Keratinocyte (primary cell): ENCODE measurements at regions not wholly inside any gene's neighbourhood (a gene's known extent, or its start where the extent isn't known, plus 50 kb on each side); places are given as distances from the start of the nearest gene placed in this dataset.

Experiments
- DNase-seq: peaks from one replicate; pipeline ENCODE4 v3.0.0-alpha.2; 2011; ENCODE audit warnings: low read depth, missing footprints, low spot score
- FAIRE-seq: peaks from 2 replicates; lab custom pipeline; 2011; peaks lifted over from hg19 to GRCh38; lab: Jason Lieb, UNC
- H2AFZ ChIP-seq: 2 replicates; pipeline ENCODE4 v1.6.0; 2012; ENCODE audit warnings: low read length, control low read depth, inconsistent platforms; ENCODE audit not compliant: control insufficient read depth
- H3K27ac ChIP-seq: 2 replicates; pipeline ENCODE4 v1.5.1; 2011; ENCODE audit warnings: low read length; ENCODE audit not compliant: control insufficient read depth, insufficient read depth
- H3K27me3 ChIP-seq: 3 replicates; pipeline ENCODE4 v1.6.0; 2011; ENCODE audit warnings: low read length; ENCODE audit not compliant: control insufficient read depth, insufficient read depth; ENCODE audit errors: extremely low read depth
- H3K36me3 ChIP-seq, 2 experiments: 2 replicates in 1 of 2; 3 replicates in 1 of 2; pipeline ENCODE4 v1.5.1; 2011; ENCODE audit warnings: low read length in 2 of 2, mild to moderate bottlenecking in 1 of 2; ENCODE audit not compliant: control insufficient read depth in 2 of 2, insufficient read depth in 2 of 2; ENCODE audit errors: extremely low read depth in 1 of 2
- H3K4me1 ChIP-seq: 3 replicates; pipeline ENCODE4 v1.5.1; 2011; ENCODE audit warnings: low read length; ENCODE audit not compliant: control insufficient read depth, insufficient read depth; ENCODE audit errors: extremely low read depth
- H3K4me2 ChIP-seq: 3 replicates; pipeline ENCODE4 v1.6.0; 2011; ENCODE audit warnings: low read depth, low read length; ENCODE audit not compliant: control insufficient read depth, insufficient read depth; ENCODE audit errors: extremely low read depth
- H3K4me3 ChIP-seq, 3 experiments: fragments of 200-600 bp in 1 of 3; sonication (generic) in 1 of 3; 2 replicates in 2 of 3; 3 replicates in 1 of 3; pipeline ENCODE4 v1.5.1; 2011 to 2016; ENCODE audit warnings: low read length in 3 of 3, mild to moderate bottlenecking in 3 of 3, control low read depth in 2 of 3, inconsistent platforms in 1 of 3, low read depth in 1 of 3, mixed read lengths in 1 of 3, mixed run types in 1 of 3, moderate library complexity in 1 of 3; ENCODE audit not compliant: control insufficient read depth in 2 of 3, insufficient read depth in 2 of 3; ENCODE audit errors: extremely low read depth in 1 of 3
- H3K79me2 ChIP-seq: 2 replicates; pipeline ENCODE4 v1.6.0; 2012; ENCODE audit warnings: low read length; ENCODE audit not compliant: control insufficient read depth, insufficient read depth
- H3K9ac ChIP-seq: 3 replicates; pipeline ENCODE4 v1.6.0; 2011; ENCODE audit warnings: low read length; ENCODE audit not compliant: control insufficient read depth, insufficient read depth; ENCODE audit errors: extremely low read depth
- H3K9me1 ChIP-seq: 3 replicates; pipeline ENCODE4 v1.6.0; 2011; ENCODE audit warnings: low read length; ENCODE audit not compliant: control insufficient read depth, insufficient read depth; ENCODE audit errors: extremely low read depth
- H3K9me3 ChIP-seq: 2 replicates; pipeline ENCODE4 v1.5.1; 2012; ENCODE audit warnings: low read depth, low read length; ENCODE audit not compliant: control insufficient read depth
- H4K20me1 ChIP-seq: 3 replicates; pipeline ENCODE4 v1.6.0; 2011; ENCODE audit warnings: low read length; ENCODE audit not compliant: control insufficient read depth, insufficient read depth; ENCODE audit errors: extremely low read depth
- EZH2 ChIP-seq: IDR thresholded peaks from one replicate; pipeline ENCODE4 v1.6.1; 2012; ENCODE audit warnings: inconsistent platforms, mild to moderate bottlenecking, low read length, moderate library complexity
- dilution Hi-C: fragments of 300-500 bp; cut with MboI; formaldehyde crosslinking; loops from one replicate; pipeline ENCODE4 v1.7.0; 2020; ENCODE audit warnings: low sequenced_read_pairs; ENCODE audit not compliant: extremely low pct_ligation_motif_present
- TF ChIP-seq, protein P1 (sequence below), 3 experiments: IDR thresholded peaks in 1 of 3; conservative IDR thresholded peaks in 1 of 3; optimal IDR thresholded peaks in 1 of 3; 2 replicates in 2 of 3; 3 replicates in 1 of 3; pipeline versions ENCODE3 to v1.5.1; 2011; ENCODE audit warnings: low read length in 3 of 3, mild to moderate bottlenecking in 3 of 3, moderate library complexity in 2 of 3, control low read depth in 1 of 3, inconsistent platforms in 1 of 3; ENCODE audit not compliant: insufficient read depth in 2 of 3; ENCODE audit errors: extremely low read depth in 1 of 3

DNA sequence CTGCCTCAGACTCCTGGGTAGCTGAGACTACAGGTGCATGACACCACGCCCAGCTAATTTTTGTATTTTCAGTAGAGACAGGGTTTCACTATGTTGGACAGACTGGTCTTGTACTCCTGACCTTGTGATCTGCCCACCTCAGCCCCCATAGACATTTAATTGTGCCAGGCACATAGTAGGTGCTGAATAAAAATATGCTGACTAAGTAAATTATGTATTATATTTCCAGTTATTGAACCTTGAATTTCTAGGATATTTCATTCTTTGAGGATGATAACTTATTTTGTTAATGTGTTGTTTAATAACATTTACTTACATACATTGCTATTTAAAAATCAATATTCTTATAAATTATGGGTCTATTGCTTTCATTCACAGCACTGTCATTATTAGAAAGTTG is 190.4 kb upstream of the LRRTM4 start:
- DNase-seq = no peak
- Histone ChIP-seq H4K20me1 (no peaks in the 10 kb centered on the region), H3K4me1 (no peaks in the 10 kb centered on the region)

DNA sequence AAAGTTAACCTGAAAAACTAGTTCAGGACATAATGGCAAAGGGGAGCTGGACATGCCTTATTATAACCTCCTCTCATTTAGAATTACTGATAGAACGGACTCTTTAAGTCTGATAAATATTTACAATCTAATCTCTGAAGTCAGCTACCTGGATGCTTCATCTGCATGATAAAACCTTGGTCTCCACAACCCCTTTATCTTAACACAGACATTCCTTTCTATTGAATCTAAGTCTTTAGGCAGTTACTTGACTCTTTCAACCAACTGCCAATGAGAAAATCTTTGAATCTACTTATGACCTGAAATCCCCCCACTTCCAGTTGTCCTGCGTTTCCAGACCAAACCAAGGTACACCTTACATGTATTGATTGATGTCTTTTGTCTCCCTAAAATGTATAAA is 191.2 kb upstream of the LRRTM4 start:
- dilution Hi-C loops = no loop called here
- FAIRE-seq = no peak
- no peak overlapping the region for H3K4me3 ChIP-seq
- no peaks in the 10 kb centered on the region for H3K9me3 ChIP-seq
- H3K79me2 ChIP-seq = no peaks in the 10 kb centered on the region
- no peaks in the 10 kb centered on the region for H4K20me1 ChIP-seq
- H3K4me1 ChIP-seq = no peaks in the 10 kb centered on the region
- H3K36me3 ChIP-seq = no peaks in the 10 kb centered on the region
- H3K9me1 ChIP-seq = no peaks in the 10 kb centered on the region
- TF ChIP-seq, protein P1, sequence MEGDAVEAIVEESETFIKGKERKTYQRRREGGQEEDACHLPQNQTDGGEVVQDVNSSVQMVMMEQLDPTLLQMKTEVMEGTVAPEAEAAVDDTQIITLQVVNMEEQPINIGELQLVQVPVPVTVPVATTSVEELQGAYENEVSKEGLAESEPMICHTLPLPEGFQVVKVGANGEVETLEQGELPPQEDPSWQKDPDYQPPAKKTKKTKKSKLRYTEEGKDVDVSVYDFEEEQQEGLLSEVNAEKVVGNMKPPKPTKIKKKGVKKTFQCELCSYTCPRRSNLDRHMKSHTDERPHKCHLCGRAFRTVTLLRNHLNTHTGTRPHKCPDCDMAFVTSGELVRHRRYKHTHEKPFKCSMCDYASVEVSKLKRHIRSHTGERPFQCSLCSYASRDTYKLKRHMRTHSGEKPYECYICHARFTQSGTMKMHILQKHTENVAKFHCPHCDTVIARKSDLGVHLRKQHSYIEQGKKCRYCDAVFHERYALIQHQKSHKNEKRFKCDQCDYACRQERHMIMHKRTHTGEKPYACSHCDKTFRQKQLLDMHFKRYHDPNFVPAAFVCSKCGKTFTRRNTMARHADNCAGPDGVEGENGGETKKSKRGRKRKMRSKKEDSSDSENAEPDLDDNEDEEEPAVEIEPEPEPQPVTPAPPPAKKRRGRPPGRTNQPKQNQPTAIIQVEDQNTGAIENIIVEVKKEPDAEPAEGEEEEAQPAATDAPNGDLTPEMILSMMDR (optimal IDR thresholded peaks at IDR 0.05 in 1 of 3, IDR thresholded peaks at IDR 0.05 in 1 of 3, conservative IDR thresholded peaks at IDR 0.05 in 1 of 3; ENCODE audit: extremely low read depth in 1 of 3, insufficient read depth in 2 of 3, low read length in 3 of 3) = no peak
- TF ChIP-seq EZH2 = no peak
- no peak overlapping the region for H3K27ac ChIP-seq
- H3K27me3 ChIP-seq = no peaks in the 10 kb centered on the region
- no peak for DNase-seq
- H3K9ac ChIP-seq = no peak overlapping the region
- no peak overlapping the region for H2AFZ ChIP-seq
- H3K4me2 ChIP-seq = no peak overlapping the region

More for the DNA sequence above, 190.4 kb upstream of the LRRTM4 start:
- no peak for FAIRE-seq
- H3K9ac ChIP-seq = no peak overlapping the region
- H3K9me3 ChIP-seq = no peaks in the 10 kb centered on the region
- H2AFZ ChIP-seq = no peak overlapping the region
- H3K9me1 ChIP-seq = no peaks in the 10 kb centered on the region
- no peak overlapping the region for H3K4me2 ChIP-seq
- dilution Hi-C loops = no loop called here
- TF ChIP-seq, protein P1 (optimal IDR thresholded peaks at IDR 0.05 in 1 of 3, IDR thresholded peaks at IDR 0.05 in 1 of 3, conservative IDR thresholded peaks at IDR 0.05 in 1 of 3; ENCODE audit: extremely low read depth in 1 of 3, insufficient read depth in 2 of 3, low read length in 3 of 3) = no peak
- TF ChIP-seq EZH2 = no peak
- no peak overlapping the region for H3K4me3 ChIP-seq
- no peaks in the 10 kb centered on the region for H3K36me3 ChIP-seq
- no peaks in the 10 kb centered on the region for H3K27me3 ChIP-seq
- no peak overlapping the region for H3K27ac ChIP-seq
- no peaks in the 10 kb centered on the region for H3K79me2 ChIP-seq
